ENCODE measurements at regions not wholly inside any gene's neighbourhood (a gene's known extent, or its start where the extent isn't known, plus 50 kb on each side); places are given as distances from the start of the nearest gene placed in this dataset.

DNA sequence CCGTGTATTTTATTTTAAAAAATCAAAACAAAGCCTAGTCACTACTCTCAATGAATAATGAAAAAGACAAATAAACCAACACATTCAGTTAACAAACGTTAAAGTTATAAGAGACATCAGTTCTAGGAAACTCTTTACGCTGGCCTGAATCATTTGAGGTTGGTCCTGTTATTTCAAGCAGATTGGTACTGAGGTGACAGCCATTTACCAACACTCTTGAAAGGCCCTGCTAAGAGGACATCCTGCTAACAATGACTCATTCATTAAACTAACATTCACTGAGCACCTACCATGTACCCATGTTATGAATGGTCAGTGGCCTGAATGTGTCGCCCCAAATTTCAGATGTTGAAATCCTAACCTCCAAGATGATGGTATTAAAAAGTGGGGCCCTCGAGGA is 57.1 kb upstream of the ADGRG2 start:
- no peaks in the 10 kb centered on the region for H3K9me3 ChIP-seq
- H3K4me3 ChIP-seq: no peak overlapping the region
- H3K36me3 ChIP-seq: no peaks in the 10 kb centered on the region
- no peak for DNase-seq (ENCODE audit: low spot score)
- H3K4me1 ChIP-seq: no peaks in the 10 kb centered on the region
- no peak overlapping the region for H3K27ac ChIP-seq
- TF ChIP-seq, protein P1, sequence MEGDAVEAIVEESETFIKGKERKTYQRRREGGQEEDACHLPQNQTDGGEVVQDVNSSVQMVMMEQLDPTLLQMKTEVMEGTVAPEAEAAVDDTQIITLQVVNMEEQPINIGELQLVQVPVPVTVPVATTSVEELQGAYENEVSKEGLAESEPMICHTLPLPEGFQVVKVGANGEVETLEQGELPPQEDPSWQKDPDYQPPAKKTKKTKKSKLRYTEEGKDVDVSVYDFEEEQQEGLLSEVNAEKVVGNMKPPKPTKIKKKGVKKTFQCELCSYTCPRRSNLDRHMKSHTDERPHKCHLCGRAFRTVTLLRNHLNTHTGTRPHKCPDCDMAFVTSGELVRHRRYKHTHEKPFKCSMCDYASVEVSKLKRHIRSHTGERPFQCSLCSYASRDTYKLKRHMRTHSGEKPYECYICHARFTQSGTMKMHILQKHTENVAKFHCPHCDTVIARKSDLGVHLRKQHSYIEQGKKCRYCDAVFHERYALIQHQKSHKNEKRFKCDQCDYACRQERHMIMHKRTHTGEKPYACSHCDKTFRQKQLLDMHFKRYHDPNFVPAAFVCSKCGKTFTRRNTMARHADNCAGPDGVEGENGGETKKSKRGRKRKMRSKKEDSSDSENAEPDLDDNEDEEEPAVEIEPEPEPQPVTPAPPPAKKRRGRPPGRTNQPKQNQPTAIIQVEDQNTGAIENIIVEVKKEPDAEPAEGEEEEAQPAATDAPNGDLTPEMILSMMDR (IDR thresholded peaks at IDR 0.05): no peak
- no peaks in the 10 kb centered on the region for H3K27me3 ChIP-seq

DNA sequence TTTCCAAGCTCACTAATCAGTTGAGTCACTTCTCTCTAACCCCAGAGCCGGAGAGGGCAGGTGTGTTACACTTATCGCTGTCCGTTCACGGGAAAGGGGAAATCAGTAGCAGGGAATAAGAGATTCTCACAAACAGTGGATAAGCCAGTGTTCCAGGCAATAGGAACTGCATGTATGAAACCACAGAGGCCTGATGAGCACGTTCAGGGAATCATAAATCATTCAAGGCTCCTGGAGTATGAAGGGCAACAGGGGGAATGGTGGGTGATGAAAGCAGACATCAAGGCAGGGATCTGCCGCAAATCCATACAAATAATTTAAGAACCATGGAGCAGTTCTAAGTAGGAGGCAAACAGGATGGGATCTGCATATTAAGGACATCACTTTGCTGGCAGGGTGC is 59.1 kb upstream of the ADGRG2 start:
- TF ChIP-seq, protein P1 (IDR thresholded peaks at IDR 0.05): no peak
- Histone ChIP-seq H3K4me3 (no peak overlapping the region), H3K27me3 (no peaks in the 10 kb centered on the region), H3K4me1 (no peaks in the 10 kb centered on the region), H3K36me3 (no peaks in the 10 kb centered on the region), H3K9me3 (no peaks in the 10 kb centered on the region), H3K27ac (no peak overlapping the region)
- DNase-seq (ENCODE audit: low spot score): no peak

DNA sequence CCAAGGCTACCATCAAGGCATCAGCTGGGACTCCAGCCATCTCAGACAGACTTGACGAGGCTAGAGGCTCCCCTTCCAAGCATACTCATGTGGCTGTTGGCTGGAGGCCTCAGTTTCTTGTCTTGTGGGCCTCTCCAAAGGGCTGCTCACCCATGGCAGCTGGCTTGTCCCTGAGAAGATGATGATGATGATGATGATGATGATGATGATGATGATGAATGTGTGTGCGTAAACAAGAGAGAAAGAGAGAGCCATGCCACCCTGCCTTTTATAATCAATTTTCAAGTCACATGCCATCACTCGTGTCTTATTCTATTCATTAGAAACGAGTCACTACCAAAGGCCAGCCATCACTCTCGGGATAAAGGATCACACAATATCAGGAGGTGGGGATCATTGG is 60.5 kb upstream of the ADGRG2 start:
- DNase-seq (ENCODE audit: low spot score): no peak
- TF ChIP-seq, protein P1 (IDR thresholded peaks at IDR 0.05): no peak
- Histone ChIP-seq H3K4me3 (no peak overlapping the region), H3K27ac (no peak overlapping the region), H3K36me3 (no peaks in the 10 kb centered on the region), H3K27me3 (no peaks in the 10 kb centered on the region), H3K9me3 (no peaks in the 10 kb centered on the region), H3K4me1 (no peaks in the 10 kb centered on the region)

DNA sequence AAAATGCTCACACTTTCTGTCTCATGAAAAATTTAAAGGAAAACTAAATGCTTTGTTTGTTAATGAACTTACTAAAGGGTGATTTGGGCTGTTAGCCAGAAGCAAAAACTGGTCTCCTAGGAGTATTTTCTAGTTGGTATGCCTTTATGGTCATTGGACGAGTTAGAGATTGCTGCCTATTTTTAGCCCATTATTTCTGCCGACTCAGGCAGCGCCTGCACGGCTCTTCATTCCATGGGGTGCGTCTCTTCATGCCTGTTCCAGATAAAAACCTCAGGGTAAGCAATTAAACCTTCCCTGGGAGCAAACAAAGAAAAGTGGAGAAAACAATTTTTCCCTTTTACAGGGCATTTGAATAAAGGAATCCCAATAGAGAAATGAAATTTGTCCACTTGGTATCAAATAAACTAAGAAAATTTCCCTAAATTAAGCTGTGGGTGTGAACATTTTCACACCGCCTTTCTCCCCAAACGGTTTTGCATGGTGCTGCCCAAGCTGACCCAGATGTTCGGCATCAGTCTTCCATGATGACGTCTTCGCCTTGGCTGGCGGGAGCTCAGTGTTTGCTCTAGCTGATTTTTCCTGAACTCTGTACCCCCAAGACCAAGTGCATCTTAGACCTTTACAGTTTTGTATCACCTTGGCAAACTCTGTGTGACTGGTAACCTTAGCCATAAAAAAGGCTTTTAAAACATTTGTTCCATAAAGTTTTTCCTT is 61.7 kb upstream of the ADGRG2 start:
- Histone ChIP-seq H3K9me3 (no peaks in the 10 kb centered on the region), H3K36me3 (no peaks in the 10 kb centered on the region), H3K27ac (no peak overlapping the region), H3K4me3 (no peak overlapping the region), H3K27me3 (no peaks in the 10 kb centered on the region), H3K4me1 (no peaks in the 10 kb centered on the region)
- TF ChIP-seq, protein P1 (IDR thresholded peaks at IDR 0.05): no peak
- DNase-seq (ENCODE audit: low spot score): no peak

DNA sequence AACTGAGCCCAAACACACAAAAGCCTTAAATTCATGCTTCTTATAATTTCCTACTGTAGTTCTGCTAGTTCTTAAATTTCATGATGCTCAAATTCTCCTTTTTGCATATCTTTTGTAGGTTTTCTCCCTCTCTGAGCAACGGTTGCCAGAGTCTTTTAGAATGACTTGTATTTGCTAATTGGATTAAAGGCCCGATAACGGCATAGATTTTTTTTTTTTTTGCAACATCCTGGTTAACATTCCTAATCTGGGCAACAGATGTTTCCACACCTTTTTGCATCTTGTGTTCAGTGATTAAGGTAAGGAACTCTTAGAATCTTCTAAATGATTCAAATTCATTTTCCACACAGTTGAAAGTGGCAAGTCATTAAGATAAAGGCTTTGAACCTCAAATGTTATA is 66.3 kb upstream of the ADGRG2 start:
- no peak for DNase-seq (ENCODE audit: low spot score)
- H3K4me3 ChIP-seq: no peak overlapping the region
- TF ChIP-seq, protein P1 (IDR thresholded peaks at IDR 0.05): no peak
- no peak overlapping the region for H3K27ac ChIP-seq
- peaks cover 0 to 4% of the 10 kb centered on the region in 2 donors for H3K9me3 ChIP-seq
- H3K27me3 ChIP-seq: no peaks in the 10 kb centered on the region
- no peaks in the 10 kb centered on the region for H3K36me3 ChIP-seq
- H3K4me1 ChIP-seq: no peaks in the 10 kb centered on the region

DNA sequence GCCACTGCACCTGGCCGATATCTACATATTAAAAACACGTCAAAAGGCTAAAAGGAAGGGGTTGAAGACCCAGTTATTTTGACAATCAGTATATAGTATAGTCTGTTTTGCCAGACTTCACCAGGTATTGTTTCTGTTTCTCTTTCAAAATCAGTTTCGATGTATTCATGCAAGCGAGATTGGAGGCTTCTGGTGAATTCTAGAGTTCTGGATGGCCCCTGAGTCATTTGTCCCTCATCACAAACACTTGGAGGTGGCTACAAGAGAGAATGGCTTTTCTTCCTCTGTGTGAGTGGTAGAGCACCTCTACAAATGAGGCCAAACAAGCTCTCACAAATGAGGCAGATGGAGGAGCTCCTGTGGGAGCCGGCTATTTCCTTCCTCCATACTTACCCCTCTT is 68.6 kb upstream of the ADGRG2 start:
- Histone ChIP-seq H3K27ac (no peak overlapping the region), H3K27me3 (no peaks in the 10 kb centered on the region), H3K4me3 (no peak overlapping the region), H3K4me1 (no peaks in the 10 kb centered on the region), H3K36me3 (no peaks in the 10 kb centered on the region), H3K9me3 (peaks cover 0 to 4% of the 10 kb centered on the region in 2 donors)
- TF ChIP-seq, protein P1 (IDR thresholded peaks at IDR 0.05): no peak
- no peak for DNase-seq (ENCODE audit: low spot score)

All from right atrium auricular region (tissue), 2 donors.